ENCODE measurements at regions not wholly inside any gene's neighbourhood (a gene's known extent, or its start where the extent isn't known, plus 50 kb on each side); places are given as distances from the start of the nearest gene placed in this dataset.

GRCh38 chr11:79544361-79544760, 103.5 kb upstream of the TENM4 start:
- no peak for TF ChIP-seq CTCF (IDR thresholded peaks at IDR 0.05; ENCODE audit: insufficient read depth, low read length, poor library complexity, severe bottlenecking)
- H3K27me3 ChIP-seq (ENCODE audit: control insufficient read depth, insufficient read depth, low read length) = no peaks in the 10 kb centered on the region
- DNase-seq (ENCODE audit: low read depth) = no peak
- no peaks in the 10 kb centered on the region for H3K36me3 ChIP-seq (ENCODE audit: control insufficient read depth, insufficient read depth, low read length)
- H3K4me3 ChIP-seq (ENCODE audit: low read depth, low read length) = no peak overlapping the region

- no peak for TF ChIP-seq CTCF (IDR thresholded peaks at IDR 0.05; ENCODE audit: insufficient read depth, low read length, poor library complexity, severe bottlenecking)
- H3K36me3 ChIP-seq (ENCODE audit: control insufficient read depth, insufficient read depth, low read length) = no peaks in the 10 kb centered on the region
- H3K4me3 ChIP-seq (ENCODE audit: low read depth, low read length) = no peak overlapping the region
- no peak for DNase-seq (ENCODE audit: low read depth)
- H3K27me3 ChIP-seq (ENCODE audit: control insufficient read depth, insufficient read depth, low read length) = no peaks in the 10 kb centered on the region
Measured at GRCh38 chr11:79543101-79543500, 102.3 kb upstream of the TENM4 start.

- H3K36me3 ChIP-seq (ENCODE audit: control insufficient read depth, insufficient read depth, low read length) = no peaks in the 10 kb centered on the region
- H3K27me3 ChIP-seq (ENCODE audit: control insufficient read depth, insufficient read depth, low read length) = no peaks in the 10 kb centered on the region
- no peak for DNase-seq (ENCODE audit: low read depth)
- no peak for TF ChIP-seq CTCF (IDR thresholded peaks at IDR 0.05; ENCODE audit: insufficient read depth, low read length, poor library complexity, severe bottlenecking)
- H3K4me3 ChIP-seq (ENCODE audit: low read depth, low read length) = no peak overlapping the region
Measured at GRCh38 chr11:79541466-79541865, 100.6 kb upstream of the TENM4 start.

GRCh38 chr11:79538775-79539174, 97.9 kb upstream of the TENM4 start:
- H3K27me3 ChIP-seq (ENCODE audit: control insufficient read depth, insufficient read depth, low read length) = no peaks in the 10 kb centered on the region

GRCh38 chr11:79536155-79536917, 95.5 kb upstream of the TENM4 start:
- no peak overlapping the region for H3K4me3 ChIP-seq (ENCODE audit: low read depth, low read length)
- no peaks in the 10 kb centered on the region for H3K27me3 ChIP-seq (ENCODE audit: control insufficient read depth, insufficient read depth, low read length)
- no peaks in the 10 kb centered on the region for H3K36me3 ChIP-seq (ENCODE audit: control insufficient read depth, insufficient read depth, low read length)
- TF ChIP-seq CTCF (IDR thresholded peaks at IDR 0.05; ENCODE audit: insufficient read depth, low read length, poor library complexity, severe bottlenecking) = no peak
- DNase-seq (ENCODE audit: low read depth) = no peak

More at GRCh38 chr11:79538775-79539174, 97.9 kb upstream of the TENM4 start:
- Histone ChIP-seq H3K4me3 (ENCODE audit: low read depth, low read length) (no peak overlapping the region), H3K36me3 (ENCODE audit: control insufficient read depth, insufficient read depth, low read length) (no peaks in the 10 kb centered on the region)
- TF ChIP-seq CTCF (IDR thresholded peaks at IDR 0.05; ENCODE audit: insufficient read depth, low read length, poor library complexity, severe bottlenecking) = no peak
- DNase-seq (ENCODE audit: low read depth) = no peak

GRCh38 chr11:79535606-79536005, 94.8 kb upstream of the TENM4 start:
- Histone ChIP-seq H3K27me3 (ENCODE audit: control insufficient read depth, insufficient read depth, low read length) (no peaks in the 10 kb centered on the region), H3K36me3 (ENCODE audit: control insufficient read depth, insufficient read depth, low read length) (no peaks in the 10 kb centered on the region), H3K4me3 (ENCODE audit: low read depth, low read length) (no peak overlapping the region)
- no peak for TF ChIP-seq CTCF (IDR thresholded peaks at IDR 0.05; ENCODE audit: insufficient read depth, low read length, poor library complexity, severe bottlenecking)
- no peak for DNase-seq (ENCODE audit: low read depth)
